CD8-positive, alpha-beta memory T cell (primary cell): ENCODE measurements at regions not wholly inside any gene's neighbourhood (a gene's known extent, or its start where the extent isn't known, plus 50 kb on each side); places are given as distances from the start of the nearest gene placed in this dataset.

Experiments
- CTCF ChIA-PET: fragments of 350-600 bp; sonication (Branson Sonifier 250); formaldehyde crosslinking; loops from one replicate; lab custom pipeline; 2021; ENCODE audit warnings: antibody characterized with exemption; lab: Charles Lee
- POLR2A ChIA-PET: fragments of 350-600 bp; sonication (Branson Sonifier 250); formaldehyde crosslinking; loops from one replicate; lab custom pipeline; 2021; ENCODE audit warnings: antibody characterized with exemption; lab: Charles Lee
- DNase-seq, 5 donors: peaks; one replicate each; pipeline versions ENCODE4 v3.0.0 to v3.0.0-alpha.2; 2020 to 2022; ENCODE audit warnings: mixed read lengths in 1 of 5
- H3K27ac ChIP-seq: one replicate; pipeline ENCODE4 v1.7.0; 2013; ENCODE audit warnings: low read depth, mild to moderate bottlenecking, low read length, moderate library complexity
- H3K27me3 ChIP-seq: 2 replicates; pipeline ENCODE4 v1.7.0; 2013; ENCODE audit warnings: low read length, mild to moderate bottlenecking; ENCODE audit not compliant: insufficient read depth, poor library complexity, severe bottlenecking
- H3K36me3 ChIP-seq: 2 replicates; pipeline ENCODE4 v1.7.0; 2013; ENCODE audit warnings: mild to moderate bottlenecking, low read length, moderate library complexity; ENCODE audit not compliant: insufficient read depth
- H3K4me1 ChIP-seq: 2 replicates; pipeline ENCODE4 v1.7.0; 2013; ENCODE audit warnings: mild to moderate bottlenecking, low read length, moderate library complexity; ENCODE audit not compliant: insufficient read depth
- H3K4me3 ChIP-seq: 2 replicates; pipeline ENCODE4 v1.7.0; 2013; ENCODE audit warnings: mild to moderate bottlenecking, low read length
- H3K9me3 ChIP-seq: 2 replicates; pipeline ENCODE4 v1.7.0; 2013; ENCODE audit warnings: mild to moderate bottlenecking, low read length
- H3K27ac Mint-ChIP-seq, 8 donors: one replicate each; pipeline ENCODE4 v1.8.0; 2020 to 2021; ENCODE audit warnings: mixed read lengths in 8 of 8, mild to moderate bottlenecking in 6 of 8, inconsistent platforms in 3 of 8, moderate library complexity in 3 of 8
- H3K27me3 Mint-ChIP-seq, 2 donors: one replicate each; pipeline ENCODE4 v1.8.0; 2020 to 2021; ENCODE audit warnings: mixed read lengths in 2 of 2, mild to moderate bottlenecking in 1 of 2, moderate library complexity in 1 of 2
- H3K36me3 Mint-ChIP-seq, 3 donors: one replicate each; pipeline ENCODE4 v1.8.0; 2020 to 2021; ENCODE audit warnings: mixed read lengths in 3 of 3, inconsistent platforms in 1 of 3, mild to moderate bottlenecking in 1 of 3
- H3K4me1 Mint-ChIP-seq, 3 donors: one replicate each; pipeline ENCODE4 v1.8.0; 2020 to 2021; ENCODE audit warnings: mixed read lengths in 3 of 3, inconsistent platforms in 1 of 3, mild to moderate bottlenecking in 1 of 3
- H3K4me3 Mint-ChIP-seq, 7 donors: one replicate each; pipeline ENCODE4 v1.8.0; 2020 to 2021; ENCODE audit warnings: mixed read lengths in 7 of 7, mild to moderate bottlenecking in 6 of 7, moderate library complexity in 4 of 7, inconsistent platforms in 2 of 7
- H3K9me3 Mint-ChIP-seq, 5 donors: one replicate each; pipeline ENCODE4 v1.8.0; 2020 to 2022; ENCODE audit warnings: mixed read lengths in 5 of 5, mild to moderate bottlenecking in 3 of 5, moderate library complexity in 2 of 5, inconsistent platforms in 1 of 5

GRCh38 chr7:28362182-28362581 is 50.1 kb upstream of the CREB5 start:
- Mint-ChIP-seq H3K36me3 (peaks cover 0 to 1% (median 0%) of the 10 kb centered on the region in 3 donors), H3K4me1 (no peaks in the 10 kb centered on the region), H3K27ac (no peak overlapping the region), H3K9me3 (peaks cover 0 to 12% (median 5%) of the 10 kb centered on the region in 5 donors), H3K4me3 (no peak overlapping the region), H3K27me3 (peaks cover 5 to 7% of the 10 kb centered on the region in 2 donors)
- Histone ChIP-seq H3K9me3 (no peaks in the 10 kb centered on the region), H3K4me3 (no peak overlapping the region), H3K27me3 (no peaks in the 10 kb centered on the region), H3K36me3 (no peaks in the 10 kb centered on the region), H3K4me1 (no peaks in the 10 kb centered on the region), H3K27ac (no peak overlapping the region)
- ChIA-PET CTCF (no interaction called here), POLR2A (no interaction called here)
- DNase-seq, result no peak
